ENCODE measurements at regions not wholly inside any gene's neighbourhood (a gene's known extent, or its start where the extent isn't known, plus 50 kb on each side); places are given as distances from the start of the nearest gene placed in this dataset.

- H3K9me3 ChIP-seq, result no peaks in the 10 kb centered on the region
- H3K4me3 ChIP-seq, result no peak overlapping the region
- H3K27ac ChIP-seq, result no peak overlapping the region
- H3K36me3 ChIP-seq, result no peaks in the 10 kb centered on the region
- no peak for TF ChIP-seq POLR2A (IDR thresholded peaks at IDR 0.05)
- TF ChIP-seq POLR2AphosphoS5 (IDR thresholded peaks at IDR 0.05), result no peak
- no peak for TF ChIP-seq CTCF (IDR thresholded peaks at IDR 0.05)
- H3K27me3 ChIP-seq, result no peaks in the 10 kb centered on the region
- H3K4me1 ChIP-seq, result peaks cover 0 to 3% of the 10 kb centered on the region in 2 donors
- intact Hi-C loops (cut with DNase I; ENCODE audit: low total_unique reads), result no loop called here
- no peak for DNase-seq (ENCODE audit: low spot score in 2 of 2)
Measured at GRCh38 chr3:193977622-193978021, 158.3 kb upstream of the HES1 start.

- H3K27ac ChIP-seq, result no peak overlapping the region
- H3K4me1 ChIP-seq, result peaks cover 0 to 7% of the 10 kb centered on the region in 2 donors
- no peaks in the 10 kb centered on the region for H3K36me3 ChIP-seq
- peak in 1 of 2 donors; percentile 44 for DNase-seq (ENCODE audit: low spot score in 2 of 2)
- TF ChIP-seq POLR2A (IDR thresholded peaks at IDR 0.05) (no peak), CTCF (IDR thresholded peaks at IDR 0.05) (no peak), POLR2AphosphoS5 (IDR thresholded peaks at IDR 0.05) (no peak)
- no peaks in the 10 kb centered on the region for H3K27me3 ChIP-seq
- no peak overlapping the region for H3K4me3 ChIP-seq
- H3K9me3 ChIP-seq, result no peaks in the 10 kb centered on the region
- intact Hi-C loops (cut with DNase I; ENCODE audit: low total_unique reads), result no loop called here
Measured at GRCh38 chr3:193978030-193978429, 157.9 kb upstream of the HES1 start.

- H3K4me1 ChIP-seq, result peaks cover 0 to 7% of the 10 kb centered on the region in 2 donors
- no peak overlapping the region for H3K4me3 ChIP-seq
- no peaks in the 10 kb centered on the region for H3K9me3 ChIP-seq
- no peaks in the 10 kb centered on the region for H3K36me3 ChIP-seq
- H3K27ac ChIP-seq, result no peak overlapping the region
- intact Hi-C loops (cut with DNase I; ENCODE audit: low total_unique reads), result no loop called here
- TF ChIP-seq POLR2A (IDR thresholded peaks at IDR 0.05) (no peak), CTCF (IDR thresholded peaks at IDR 0.05) (no peak), POLR2AphosphoS5 (IDR thresholded peaks at IDR 0.05) (no peak)
- no peaks in the 10 kb centered on the region for H3K27me3 ChIP-seq
- DNase-seq (ENCODE audit: low spot score in 2 of 2), result no peak
Measured at GRCh38 chr3:193978486-193978885, 157.5 kb upstream of the HES1 start.

- H3K4me1 ChIP-seq, result peaks cover 6 to 13% of the 10 kb centered on the region in 2 donors
- no peak overlapping the region for H3K27ac ChIP-seq
- TF ChIP-seq POLR2AphosphoS5 (IDR thresholded peaks at IDR 0.05), result no peak
- TF ChIP-seq CTCF (IDR thresholded peaks at IDR 0.05), result no peak
- TF ChIP-seq POLR2A (IDR thresholded peaks at IDR 0.05), result no peak
- no peak for DNase-seq (ENCODE audit: low spot score in 2 of 2)
- H3K4me3 ChIP-seq, result no peak overlapping the region
- intact Hi-C loops (cut with DNase I; ENCODE audit: low total_unique reads), result no loop called here
- no peaks in the 10 kb centered on the region for H3K27me3 ChIP-seq
- no peaks in the 10 kb centered on the region for H3K9me3 ChIP-seq
- no peaks in the 10 kb centered on the region for H3K36me3 ChIP-seq
Measured at GRCh38 chr3:193980326-193980725, 155.6 kb upstream of the HES1 start.

GRCh38 chr3:193980905-193981304, 155.0 kb upstream of the HES1 start:
- Histone ChIP-seq H3K36me3 (no peaks in the 10 kb centered on the region), H3K4me1 (peaks cover 6 to 13% of the 10 kb centered on the region in 2 donors), H3K27me3 (no peaks in the 10 kb centered on the region), H3K27ac (no peak overlapping the region), H3K9me3 (no peaks in the 10 kb centered on the region), H3K4me3 (no peak overlapping the region)
- no peak for DNase-seq (ENCODE audit: low spot score in 2 of 2)
- intact Hi-C loops (cut with DNase I; ENCODE audit: low total_unique reads), result no loop called here
- TF ChIP-seq POLR2A (IDR thresholded peaks at IDR 0.05) (no peak), POLR2AphosphoS5 (IDR thresholded peaks at IDR 0.05) (no peak), CTCF (IDR thresholded peaks at IDR 0.05) (no peak)
